ENCODE measurements at regions not wholly inside any gene's neighbourhood (a gene's known extent, or its start where the extent isn't known, plus 50 kb on each side); places are given as distances from the start of the nearest gene placed in this dataset.

- no peak for TF ChIP-seq POLR2AphosphoS5 (IDR thresholded peaks at IDR 0.05)
- TF ChIP-seq, protein P1, sequence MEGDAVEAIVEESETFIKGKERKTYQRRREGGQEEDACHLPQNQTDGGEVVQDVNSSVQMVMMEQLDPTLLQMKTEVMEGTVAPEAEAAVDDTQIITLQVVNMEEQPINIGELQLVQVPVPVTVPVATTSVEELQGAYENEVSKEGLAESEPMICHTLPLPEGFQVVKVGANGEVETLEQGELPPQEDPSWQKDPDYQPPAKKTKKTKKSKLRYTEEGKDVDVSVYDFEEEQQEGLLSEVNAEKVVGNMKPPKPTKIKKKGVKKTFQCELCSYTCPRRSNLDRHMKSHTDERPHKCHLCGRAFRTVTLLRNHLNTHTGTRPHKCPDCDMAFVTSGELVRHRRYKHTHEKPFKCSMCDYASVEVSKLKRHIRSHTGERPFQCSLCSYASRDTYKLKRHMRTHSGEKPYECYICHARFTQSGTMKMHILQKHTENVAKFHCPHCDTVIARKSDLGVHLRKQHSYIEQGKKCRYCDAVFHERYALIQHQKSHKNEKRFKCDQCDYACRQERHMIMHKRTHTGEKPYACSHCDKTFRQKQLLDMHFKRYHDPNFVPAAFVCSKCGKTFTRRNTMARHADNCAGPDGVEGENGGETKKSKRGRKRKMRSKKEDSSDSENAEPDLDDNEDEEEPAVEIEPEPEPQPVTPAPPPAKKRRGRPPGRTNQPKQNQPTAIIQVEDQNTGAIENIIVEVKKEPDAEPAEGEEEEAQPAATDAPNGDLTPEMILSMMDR (IDR thresholded peaks at IDR 0.05): no peak
Measured at GRCh38 chr4:99759346-99759984, 57.2 kb upstream of the DAPP1 start.

All from breast epithelium (tissue), 3 donors.